Type B pancreatic cell (in vitro differentiated cells): ENCODE measurements at regions not wholly inside any gene's neighbourhood (a gene's known extent, or its start where the extent isn't known, plus 50 kb on each side); places are given as distances from the start of the nearest gene placed in this dataset.

Experiments used
- DNase-seq: peaks from one replicate; pipeline ENCODE4 v3.0.0; 2021; ENCODE audit warnings: mixed read lengths; ENCODE audit not compliant: unreplicated experiment; ENCODE audit errors: extremely low spot score
- H3K27ac Mint-ChIP-seq: 2 replicates; pipeline ENCODE4 v1.8.0; 2021; ENCODE audit warnings: mild to moderate bottlenecking, mixed read lengths
- H3K27me3 Mint-ChIP-seq: 2 replicates; pipeline ENCODE4 v1.8.0; 2021; ENCODE audit warnings: mixed read lengths
- H3K36me3 Mint-ChIP-seq: 2 replicates; pipeline ENCODE4 v1.8.0; 2021; ENCODE audit warnings: mixed read lengths
- H3K4me1 Mint-ChIP-seq: one replicate; pipeline ENCODE4 v1.8.0; 2021; ENCODE audit warnings: mixed read lengths; ENCODE audit not compliant: unreplicated experiment
- H3K4me3 Mint-ChIP-seq: 2 replicates; pipeline ENCODE4 v1.8.0; 2021; ENCODE audit warnings: mild to moderate bottlenecking, mixed read lengths
- H3K9me3 Mint-ChIP-seq: 2 replicates; pipeline ENCODE4 v1.8.0; 2021; ENCODE audit warnings: mixed read lengths
- CTCF ChIP-seq: fragments of 200-600 bp; sonication (generic); conservative IDR thresholded peaks from 2 replicates; pipeline ENCODE4 v1.5.0; 2021; ENCODE audit warnings: antibody characterized with exemption, mild to moderate bottlenecking

- Mint-ChIP-seq H3K27me3 (peaks cover 7% of the 10 kb centered on the region), H3K9me3 (peaks cover 6% of the 10 kb centered on the region), H3K4me1 (peaks cover 6% of the 10 kb centered on the region), H3K27ac (no peak overlapping the region), H3K4me3 (no peak overlapping the region), H3K36me3 (no peaks in the 10 kb centered on the region)
- TF ChIP-seq CTCF, result no peak
- no peak for DNase-seq
These were observed 67.2 kb upstream of the PHACTR1 start for GRCh38 chr6:12649325-12649724.

GRCh38 chr6:12653486-12653885 is 63.1 kb upstream of the PHACTR1 start:
- no peak overlapping the region for H3K4me3 Mint-ChIP-seq
- peaks cover 24% of the 10 kb centered on the region for H3K4me1 Mint-ChIP-seq
- H3K9me3 Mint-ChIP-seq, result peaks cover 6% of the 10 kb centered on the region
- no peak for DNase-seq
- peaks cover 11% of the 10 kb centered on the region for H3K27me3 Mint-ChIP-seq
- TF ChIP-seq CTCF, result no peak
- no peaks in the 10 kb centered on the region for H3K36me3 Mint-ChIP-seq
- H3K27ac Mint-ChIP-seq, result no peak overlapping the region

- Mint-ChIP-seq H3K36me3 (no peaks in the 10 kb centered on the region), H3K4me3 (no peak overlapping the region), H3K27me3 (peaks cover 11% of the 10 kb centered on the region), H3K4me1 (peaks cover 24% of the 10 kb centered on the region), H3K27ac (no peak overlapping the region), H3K9me3 (peaks cover 6% of the 10 kb centered on the region)
- no peak for DNase-seq
- TF ChIP-seq CTCF, result no peak
These were observed 62.5 kb upstream of the PHACTR1 start for GRCh38 chr6:12654107-12654506.

DNA sequence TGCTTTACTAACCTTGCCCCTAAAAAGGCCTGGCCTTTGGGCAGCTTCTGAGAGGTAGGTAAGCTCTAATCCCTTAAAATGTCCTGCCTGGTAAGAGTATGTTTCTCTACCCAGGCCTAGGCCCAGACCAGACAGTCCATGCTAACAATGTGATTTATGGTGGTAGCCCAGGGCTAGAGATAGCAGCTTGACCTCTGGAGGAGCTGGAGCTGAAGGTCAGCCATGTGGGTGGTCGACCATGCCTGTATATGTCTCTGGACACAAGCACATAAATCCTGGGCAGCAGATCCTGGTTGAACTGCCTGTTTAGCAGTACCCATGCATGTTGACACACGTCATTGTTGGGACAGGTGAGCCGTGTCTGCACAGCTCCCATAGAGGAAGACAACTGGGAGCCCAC is 62.1 kb upstream of the PHACTR1 start:
- DNase-seq, result no peak
- Mint-ChIP-seq H3K36me3 (no peaks in the 10 kb centered on the region), H3K27ac (no peak overlapping the region), H3K4me3 (no peak overlapping the region), H3K4me1 (peaks cover 24% of the 10 kb centered on the region), H3K9me3 (peaks cover 5% of the 10 kb centered on the region), H3K27me3 (peaks cover 11% of the 10 kb centered on the region)
- no peak for TF ChIP-seq CTCF

DNA sequence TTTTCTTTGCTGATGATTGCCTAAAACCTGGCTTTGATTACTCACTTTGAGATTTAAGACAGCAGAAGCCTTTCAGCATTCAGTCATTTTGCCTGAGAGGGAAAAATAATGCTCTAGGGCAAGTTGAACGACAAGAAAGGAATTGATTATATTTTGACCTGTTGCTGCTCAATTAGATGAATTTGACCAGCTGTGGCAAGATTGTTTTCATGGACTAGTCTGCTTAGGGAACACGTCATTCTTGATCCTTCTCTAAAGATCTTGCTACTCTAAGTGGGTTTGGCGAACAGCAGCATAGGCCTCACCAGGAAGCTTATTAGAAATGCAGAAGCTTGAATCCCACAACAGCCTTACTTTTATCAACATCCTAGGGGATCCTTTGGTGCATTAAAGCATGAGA is 59.7 kb upstream of the PHACTR1 start:
- H3K27me3 Mint-ChIP-seq, result peaks cover 17% of the 10 kb centered on the region
- no peaks in the 10 kb centered on the region for H3K36me3 Mint-ChIP-seq
- DNase-seq, result no peak
- peak overlapping the region; percentile 6 for H3K27ac Mint-ChIP-seq
- no peak overlapping the region for H3K4me3 Mint-ChIP-seq
- no peak for TF ChIP-seq CTCF
- peaks cover 5% of the 10 kb centered on the region for H3K9me3 Mint-ChIP-seq
- peaks cover 24% of the 10 kb centered on the region for H3K4me1 Mint-ChIP-seq

DNA sequence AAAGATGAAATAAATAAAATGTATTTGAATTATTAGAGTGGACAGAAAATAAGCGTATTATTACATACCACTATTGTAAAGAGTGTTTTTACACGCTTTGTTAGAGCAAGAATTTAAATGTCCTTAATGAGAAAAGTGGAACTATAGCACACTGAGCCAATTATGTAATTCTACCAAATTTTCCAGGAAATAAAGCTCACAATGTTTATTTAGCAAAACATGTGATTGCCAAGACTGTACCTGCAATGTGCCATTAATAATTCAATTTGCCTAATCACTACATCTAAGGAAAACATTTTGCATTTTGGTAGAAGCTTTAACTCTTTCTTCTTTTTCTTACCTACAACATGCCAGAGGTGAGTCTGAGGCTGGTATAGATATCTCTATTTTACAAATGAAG is 58.7 kb upstream of the PHACTR1 start:
- Mint-ChIP-seq H3K27ac (no peak overlapping the region), H3K4me1 (peaks cover 24% of the 10 kb centered on the region)

More for the DNA sequence above, 58.7 kb upstream of the PHACTR1 start:
- no peaks in the 10 kb centered on the region for H3K36me3 Mint-ChIP-seq
- DNase-seq, result no peak
- peaks cover 5% of the 10 kb centered on the region for H3K9me3 Mint-ChIP-seq
- H3K27me3 Mint-ChIP-seq, result peaks cover 14% of the 10 kb centered on the region
- no peak for TF ChIP-seq CTCF
- H3K4me3 Mint-ChIP-seq, result no peak overlapping the region
